ENCODE measurements at regions not wholly inside any gene's neighbourhood (a gene's known extent, or its start where the extent isn't known, plus 50 kb on each side); places are given as distances from the start of the nearest gene placed in this dataset.
"Not testable (repeated sequence)": the region's sequence is repeated elsewhere in the genome, so short reads cannot be mapped to it uniquely, and the experiment has no call there.

DNA sequence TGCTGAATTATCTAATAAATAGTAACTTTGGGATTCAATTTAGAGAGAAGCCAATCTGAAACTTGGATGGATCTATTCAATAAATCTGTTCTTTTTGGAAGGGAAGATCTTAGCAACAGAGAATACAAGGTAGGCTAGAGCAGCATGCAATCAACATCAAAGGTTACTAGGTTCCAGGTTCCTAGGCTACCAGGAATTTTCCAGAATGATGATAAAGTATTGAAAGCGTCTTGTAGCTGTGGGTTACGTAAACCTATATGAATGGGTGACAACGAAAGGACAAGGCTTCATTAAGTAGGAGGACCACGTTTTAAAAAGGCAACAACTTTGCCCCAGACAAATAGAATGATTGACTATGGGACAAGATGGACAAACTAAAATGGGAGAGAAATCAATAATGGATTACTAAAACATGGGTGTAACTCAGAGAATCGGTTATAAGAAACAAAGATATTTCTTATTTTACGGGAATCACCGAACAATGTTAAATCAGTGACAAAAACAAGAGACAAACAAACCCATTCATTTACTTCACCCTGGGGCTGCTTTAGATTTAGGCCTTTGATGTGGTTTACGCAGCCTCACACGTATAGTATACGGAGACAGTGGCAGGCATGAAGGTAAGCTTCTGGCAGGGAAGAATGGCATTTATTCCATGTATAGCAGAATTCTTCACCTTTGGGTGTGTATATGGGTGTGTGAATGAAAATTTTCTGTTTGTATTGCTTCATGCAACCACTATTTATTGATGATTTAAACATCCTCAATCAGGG is 732.6 kb upstream of the PABPC4L start:
- WGBS (ENCODE audit: low lambda C conversion rate, missing lambda C conversion rate): 70% methylated on average over 10 of the region's 10 CpGs
- Histone ChIP-seq H3K79me2 (no peaks in the 10 kb centered on the region), H4K20me1 (ENCODE audit: insufficient read depth, poor library complexity, severe bottlenecking) (no peaks in the 10 kb centered on the region), H3K4me1 (ENCODE audit: insufficient read depth) (no peaks in the 10 kb centered on the region), H3K4me3 (no peak overlapping the region), H3K9me2 (replicated peaks; ENCODE audit: insufficient read depth) (no peaks in the 10 kb centered on the region), H3K9me3 (ENCODE audit: low read depth) (no peaks in the 10 kb centered on the region), H2AFZ (no peak overlapping the region), H3K27me3 (no peaks in the 10 kb centered on the region), H3K27ac (no peak overlapping the region), H3K4me2 (no peak overlapping the region), H3K36me3 (replicated peaks; ENCODE audit: insufficient read depth, low read depth) (no peaks in the 10 kb centered on the region)
- TF ChIP-seq EZH2 (IDR thresholded peaks at IDR 0.05; ENCODE audit: borderline replicate concordance): no peak
- TF ChIP-seq EZH2phosphoT487 (IDR thresholded peaks at IDR 0.05; ENCODE audit: low read depth, severe bottlenecking, unreplicated experiment): no peak
- TF ChIP-seq, protein P1, sequence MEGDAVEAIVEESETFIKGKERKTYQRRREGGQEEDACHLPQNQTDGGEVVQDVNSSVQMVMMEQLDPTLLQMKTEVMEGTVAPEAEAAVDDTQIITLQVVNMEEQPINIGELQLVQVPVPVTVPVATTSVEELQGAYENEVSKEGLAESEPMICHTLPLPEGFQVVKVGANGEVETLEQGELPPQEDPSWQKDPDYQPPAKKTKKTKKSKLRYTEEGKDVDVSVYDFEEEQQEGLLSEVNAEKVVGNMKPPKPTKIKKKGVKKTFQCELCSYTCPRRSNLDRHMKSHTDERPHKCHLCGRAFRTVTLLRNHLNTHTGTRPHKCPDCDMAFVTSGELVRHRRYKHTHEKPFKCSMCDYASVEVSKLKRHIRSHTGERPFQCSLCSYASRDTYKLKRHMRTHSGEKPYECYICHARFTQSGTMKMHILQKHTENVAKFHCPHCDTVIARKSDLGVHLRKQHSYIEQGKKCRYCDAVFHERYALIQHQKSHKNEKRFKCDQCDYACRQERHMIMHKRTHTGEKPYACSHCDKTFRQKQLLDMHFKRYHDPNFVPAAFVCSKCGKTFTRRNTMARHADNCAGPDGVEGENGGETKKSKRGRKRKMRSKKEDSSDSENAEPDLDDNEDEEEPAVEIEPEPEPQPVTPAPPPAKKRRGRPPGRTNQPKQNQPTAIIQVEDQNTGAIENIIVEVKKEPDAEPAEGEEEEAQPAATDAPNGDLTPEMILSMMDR (IDR thresholded peaks at IDR 0.05; ENCODE audit: poor library complexity): no peak
- no peak for DNase-seq (ENCODE audit: low spot score)

DNA sequence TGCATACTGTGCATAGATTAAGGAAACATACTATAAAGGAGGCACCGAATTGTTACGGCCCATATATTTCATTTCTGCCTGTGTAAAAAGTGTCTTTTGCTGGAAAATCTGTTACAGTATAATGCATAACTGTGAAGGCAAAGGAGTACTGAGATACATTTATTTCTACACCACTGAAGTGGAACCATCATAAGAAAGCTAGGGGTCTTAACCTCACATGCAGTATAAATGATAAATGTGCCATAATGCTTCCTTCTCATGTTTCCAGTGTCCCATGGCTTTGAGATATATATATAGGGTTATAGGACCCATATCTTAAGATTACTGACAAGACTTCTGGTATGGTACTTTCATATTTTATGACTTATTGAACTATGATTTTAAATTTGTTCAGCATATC is 713.8 kb upstream of the PABPC4L start:
- H3K36me3 ChIP-seq (replicated peaks; ENCODE audit: insufficient read depth, low read depth): no peaks in the 10 kb centered on the region
- DNase-seq (ENCODE audit: low spot score): no peak
- H3K4me2 ChIP-seq: no peak overlapping the region
- H2AFZ ChIP-seq: no peak overlapping the region
- no peak overlapping the region for H3K27ac ChIP-seq
- H3K79me2 ChIP-seq: no peaks in the 10 kb centered on the region
- no peaks in the 10 kb centered on the region for H3K9me3 ChIP-seq (ENCODE audit: low read depth)
- no peak overlapping the region for H3K4me3 ChIP-seq
- TF ChIP-seq EZH2phosphoT487 (IDR thresholded peaks at IDR 0.05; ENCODE audit: low read depth, severe bottlenecking, unreplicated experiment) (no peak), EZH2 (IDR thresholded peaks at IDR 0.05; ENCODE audit: borderline replicate concordance) (no peak)
- TF ChIP-seq, protein P1 (IDR thresholded peaks at IDR 0.05; ENCODE audit: poor library complexity): no peak
- 100% methylated on average over 2 of the region's 2 CpGs for WGBS (ENCODE audit: low lambda C conversion rate, missing lambda C conversion rate)
- no peaks in the 10 kb centered on the region for H4K20me1 ChIP-seq (ENCODE audit: insufficient read depth, poor library complexity, severe bottlenecking)
- no peaks in the 10 kb centered on the region for H3K9me2 ChIP-seq (replicated peaks; ENCODE audit: insufficient read depth)
- H3K4me1 ChIP-seq (ENCODE audit: insufficient read depth): no peaks in the 10 kb centered on the region
- H3K27me3 ChIP-seq: no peaks in the 10 kb centered on the region

DNA sequence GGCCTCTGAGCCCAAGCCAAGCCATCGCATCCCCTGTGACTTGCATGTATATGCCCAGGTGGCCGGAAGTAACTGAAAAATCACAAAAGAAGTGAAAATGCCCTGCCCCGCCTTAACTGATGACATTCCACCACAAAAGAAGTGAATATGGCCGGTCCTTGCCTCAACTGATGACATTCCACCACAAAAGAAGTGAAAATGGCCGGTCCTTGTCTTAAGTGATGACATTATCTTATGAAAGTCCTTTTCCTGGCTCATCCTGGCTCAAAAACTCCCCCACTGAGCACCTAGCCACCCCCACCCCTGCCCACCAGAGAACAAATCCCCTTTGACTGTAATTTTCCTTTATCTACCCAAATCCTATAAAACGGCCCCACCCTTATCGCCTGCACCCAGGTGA is 712.7 kb upstream of the PABPC4L start:
- not testable (repeated sequence) for H3K9me3 ChIP-seq (ENCODE audit: low read depth); DNase-seq (ENCODE audit: low spot score); H3K27ac ChIP-seq; H3K9me2 ChIP-seq (replicated peaks; ENCODE audit: insufficient read depth); H3K36me3 ChIP-seq (replicated peaks; ENCODE audit: insufficient read depth, low read depth); H3K4me1 ChIP-seq (ENCODE audit: insufficient read depth); H3K79me2 ChIP-seq; H4K20me1 ChIP-seq (ENCODE audit: insufficient read depth, poor library complexity, severe bottlenecking); H2AFZ ChIP-seq; H3K4me3 ChIP-seq; H3K4me2 ChIP-seq; H3K27me3 ChIP-seq
- WGBS (ENCODE audit: low lambda C conversion rate, missing lambda C conversion rate): 77% methylated on average over 7 of the region's 7 CpGs

DNA sequence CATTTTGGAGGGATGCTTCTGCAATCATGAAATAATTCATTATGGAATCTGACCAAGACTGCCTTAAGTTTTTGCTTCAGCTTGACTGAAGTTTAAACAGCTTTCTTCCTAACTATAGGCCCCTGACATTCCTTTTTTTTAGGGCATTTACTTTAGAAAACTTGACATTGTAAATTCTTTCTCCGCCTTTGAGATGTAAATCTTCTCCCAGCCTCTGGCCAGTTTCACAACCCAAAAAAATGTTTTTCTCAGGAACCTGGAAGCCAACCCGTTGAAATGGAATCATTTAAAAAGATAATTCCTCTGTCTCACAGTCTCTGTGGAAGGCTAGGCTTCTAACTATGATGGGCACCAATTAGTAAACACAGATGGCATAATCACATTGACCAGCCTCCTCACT is 710.4 kb upstream of the PABPC4L start:
- no peak for DNase-seq (ENCODE audit: low spot score)
- Histone ChIP-seq H3K79me2 (no peaks in the 10 kb centered on the region), H4K20me1 (ENCODE audit: insufficient read depth, poor library complexity, severe bottlenecking) (no peaks in the 10 kb centered on the region), H3K36me3 (replicated peaks; ENCODE audit: insufficient read depth, low read depth) (no peaks in the 10 kb centered on the region), H3K9me2 (replicated peaks; ENCODE audit: insufficient read depth) (no peaks in the 10 kb centered on the region), H3K9me3 (ENCODE audit: low read depth) (no peaks in the 10 kb centered on the region), H3K4me1 (ENCODE audit: insufficient read depth) (no peaks in the 10 kb centered on the region), H2AFZ (no peak overlapping the region), H3K4me2 (no peak overlapping the region), H3K27me3 (no peaks in the 10 kb centered on the region), H3K4me3 (no peak overlapping the region), H3K27ac (no peak overlapping the region)
- 40% methylated on average over 2 of the region's 2 CpGs for WGBS (ENCODE audit: low lambda C conversion rate, missing lambda C conversion rate)
- TF ChIP-seq EZH2 (IDR thresholded peaks at IDR 0.05; ENCODE audit: borderline replicate concordance) (no peak), EZH2phosphoT487 (IDR thresholded peaks at IDR 0.05; ENCODE audit: low read depth, severe bottlenecking, unreplicated experiment) (no peak)
- TF ChIP-seq, protein P1 (IDR thresholded peaks at IDR 0.05; ENCODE audit: poor library complexity): no peak
